GM12891 (cell line): ENCODE measurements at regions not wholly inside any gene's neighbourhood (a gene's known extent, or its start where the extent isn't known, plus 50 kb on each side); places are given as distances from the start of the nearest gene placed in this dataset.

Experiments used
- POLR2A ChIP-seq: IDR thresholded peaks from 2 replicates; pipeline ENCODE4 v1.6.1; 2011; ENCODE audit warnings: low read depth, low read length, control low read depth
- POLR2AphosphoS5 ChIP-seq: IDR thresholded peaks from 2 replicates; pipeline ENCODE4 v1.6.1; 2011; ENCODE audit warnings: low read depth, low read length, control low read depth
- POU2F2 ChIP-seq: IDR thresholded peaks from 2 replicates; pipeline ENCODE4 v1.6.1; 2011; ENCODE audit warnings: low read depth, mild to moderate bottlenecking, control low read depth, low read length, moderate library complexity
- TAF1 ChIP-seq: IDR thresholded peaks from 2 replicates; pipeline ENCODE4 v1.6.1; 2011; ENCODE audit warnings: low read depth, low read length, control low read depth

DNA sequence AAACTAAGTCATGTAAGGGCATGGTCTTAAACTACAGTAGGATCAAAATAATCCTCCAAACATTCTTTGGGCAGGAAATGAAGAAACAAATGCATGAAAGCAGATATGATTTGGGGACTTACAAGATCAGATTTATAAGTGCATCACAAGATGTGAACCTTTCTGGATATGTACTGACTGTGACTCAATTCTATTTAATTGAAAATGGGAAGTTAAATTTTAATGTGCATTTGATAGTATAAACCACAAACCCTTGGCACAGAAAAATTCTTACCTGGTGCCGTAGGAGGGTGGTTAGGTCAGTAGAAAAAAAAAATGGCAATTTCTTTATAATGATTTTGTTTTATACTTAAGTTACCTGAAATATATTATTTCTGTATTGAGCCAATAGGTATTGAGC, 262.5 kb upstream of the TGFBR2 start:
- TF ChIP-seq POLR2A: no peak
- TF ChIP-seq POLR2AphosphoS5: no peak
- TF ChIP-seq POU2F2: no peak
- TF ChIP-seq TAF1: no peak
